22Rv1 (cell line): ENCODE measurements at regions not wholly inside any gene's neighbourhood (a gene's known extent, or its start where the extent isn't known, plus 50 kb on each side); places are given as distances from the start of the nearest gene placed in this dataset.

Source experiments
- ZFX ChIP-seq: fragments of 450-650 bp; IDR thresholded peaks from 2 replicates; pipeline ENCODE4 v1.6.1; 2017; ENCODE audit warnings: antibody characterized with exemption, borderline replicate concordance
- TF ChIP-seq, protein P1 (sequence below): fragments of 450-650 bp; IDR thresholded peaks from 2 replicates; pipeline ENCODE4 v1.5.1; 2017; ENCODE audit warnings: mild to moderate bottlenecking

DNA sequence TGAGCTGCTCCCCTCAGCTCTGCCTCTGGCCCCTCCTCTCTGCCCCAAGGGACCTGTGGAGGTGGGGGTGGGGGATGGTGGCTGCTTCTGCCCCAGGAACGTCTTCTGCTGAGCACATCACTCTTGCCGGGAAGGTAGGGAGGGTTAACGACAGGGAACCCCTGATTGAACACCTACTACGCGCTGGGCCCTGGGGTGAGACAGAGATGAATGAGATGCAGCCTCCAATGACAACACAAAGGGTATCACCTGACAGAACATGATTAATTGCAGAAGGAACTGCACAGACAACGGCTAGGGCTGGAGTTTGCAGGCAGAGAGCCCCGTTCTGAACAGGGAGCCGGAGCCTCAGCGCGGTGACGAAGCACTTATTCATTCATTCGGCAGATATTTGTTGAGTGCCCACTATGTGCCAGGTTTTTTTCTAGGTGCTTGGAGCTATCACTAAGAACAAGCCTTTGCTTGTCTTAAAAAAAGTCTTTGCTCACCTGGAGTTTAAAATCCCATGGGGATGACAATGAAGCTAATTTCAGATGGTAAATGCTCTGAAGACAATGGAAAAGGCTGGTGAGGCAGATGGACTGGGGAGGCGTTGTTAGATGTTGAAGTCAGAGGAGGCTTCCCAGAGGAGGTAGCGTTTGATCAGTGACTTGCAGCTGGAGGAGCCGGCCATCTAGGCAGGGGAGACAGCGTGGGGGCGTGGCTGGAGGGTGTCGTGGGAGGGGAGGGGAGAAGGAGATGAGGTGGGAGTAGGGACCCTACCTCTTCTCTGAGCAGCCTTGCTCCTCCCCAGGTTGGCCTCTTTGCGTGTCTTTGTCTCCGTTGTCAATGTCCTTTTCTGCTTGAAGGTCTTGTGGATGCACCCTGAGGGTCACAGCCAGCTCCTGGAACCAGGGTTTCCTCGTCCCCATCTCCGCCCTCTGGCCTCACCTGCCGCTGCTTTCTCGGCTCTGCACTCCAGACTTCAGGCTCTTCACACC is 103.1 kb upstream of the CSF3R start:
- TF ChIP-seq, protein P1, sequence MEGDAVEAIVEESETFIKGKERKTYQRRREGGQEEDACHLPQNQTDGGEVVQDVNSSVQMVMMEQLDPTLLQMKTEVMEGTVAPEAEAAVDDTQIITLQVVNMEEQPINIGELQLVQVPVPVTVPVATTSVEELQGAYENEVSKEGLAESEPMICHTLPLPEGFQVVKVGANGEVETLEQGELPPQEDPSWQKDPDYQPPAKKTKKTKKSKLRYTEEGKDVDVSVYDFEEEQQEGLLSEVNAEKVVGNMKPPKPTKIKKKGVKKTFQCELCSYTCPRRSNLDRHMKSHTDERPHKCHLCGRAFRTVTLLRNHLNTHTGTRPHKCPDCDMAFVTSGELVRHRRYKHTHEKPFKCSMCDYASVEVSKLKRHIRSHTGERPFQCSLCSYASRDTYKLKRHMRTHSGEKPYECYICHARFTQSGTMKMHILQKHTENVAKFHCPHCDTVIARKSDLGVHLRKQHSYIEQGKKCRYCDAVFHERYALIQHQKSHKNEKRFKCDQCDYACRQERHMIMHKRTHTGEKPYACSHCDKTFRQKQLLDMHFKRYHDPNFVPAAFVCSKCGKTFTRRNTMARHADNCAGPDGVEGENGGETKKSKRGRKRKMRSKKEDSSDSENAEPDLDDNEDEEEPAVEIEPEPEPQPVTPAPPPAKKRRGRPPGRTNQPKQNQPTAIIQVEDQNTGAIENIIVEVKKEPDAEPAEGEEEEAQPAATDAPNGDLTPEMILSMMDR = no peak
- TF ChIP-seq ZFX = no peak
